Medulla oblongata (tissue), 1 donor: ENCODE measurements at regions not wholly inside any gene's neighbourhood (a gene's known extent, or its start where the extent isn't known, plus 50 kb on each side); places are given as distances from the start of the nearest gene placed in this dataset.

ENCODE experiments used
- DNase-seq: peaks from one replicate; pipeline ENCODE4 v3.0.0-alpha.2; 2015; ENCODE audit errors: extremely low spot score

GRCh38 chr18:27276886-27277285 is 91.8 kb upstream of the CHST9 start:
- DNase-seq, result no peak

- no peak for DNase-seq
Measured at GRCh38 chr18:27276479-27276878, 91.4 kb upstream of the CHST9 start.

- DNase-seq, result no peak
Measured at GRCh38 chr18:27274901-27275300, 89.8 kb upstream of the CHST9 start.

GRCh38 chr18:27270508-27270907 is 85.4 kb upstream of the CHST9 start:
- DNase-seq, result no peak

GRCh38 chr18:27263369-27263768 is 78.3 kb upstream of the CHST9 start:
- no peak for DNase-seq

GRCh38 chr18:27261769-27262549 is 76.9 kb upstream of the CHST9 start:
- no peak for DNase-seq

GRCh38 chr18:27253571-27253970 is 68.5 kb upstream of the CHST9 start:
- DNase-seq, result no peak

- DNase-seq, result no peak
Measured at GRCh38 chr18:27250471-27250870, 65.4 kb upstream of the CHST9 start.

- DNase-seq, result no peak
Measured at GRCh38 chr18:27249933-27250332, 64.8 kb upstream of the CHST9 start.

GRCh38 chr18:27244259-27244658 is 59.2 kb upstream of the CHST9 start:
- no peak for DNase-seq

- DNase-seq, result no peak
Measured at GRCh38 chr18:27242392-27243047, 57.4 kb upstream of the CHST9 start.

- no peak for DNase-seq
Measured at GRCh38 chr18:27240383-27240782, 55.3 kb upstream of the CHST9 start.

- DNase-seq, result no peak
Measured at GRCh38 chr18:27239669-27240068, 54.6 kb upstream of the CHST9 start.

- no peak for DNase-seq
Measured at GRCh38 chr18:27235218-27235870, 50.2 kb upstream of the CHST9 start.
